HK-2 (cell line): ENCODE measurements at regions not wholly inside any gene's neighbourhood (a gene's known extent, or its start where the extent isn't known, plus 50 kb on each side); places are given as distances from the start of the nearest gene placed in this dataset.

Experiments used
- DNase-seq: peaks from one replicate; pipeline ENCODE4 v3.0.0-alpha.2; 2018; ENCODE audit not compliant: unreplicated experiment

DNA sequence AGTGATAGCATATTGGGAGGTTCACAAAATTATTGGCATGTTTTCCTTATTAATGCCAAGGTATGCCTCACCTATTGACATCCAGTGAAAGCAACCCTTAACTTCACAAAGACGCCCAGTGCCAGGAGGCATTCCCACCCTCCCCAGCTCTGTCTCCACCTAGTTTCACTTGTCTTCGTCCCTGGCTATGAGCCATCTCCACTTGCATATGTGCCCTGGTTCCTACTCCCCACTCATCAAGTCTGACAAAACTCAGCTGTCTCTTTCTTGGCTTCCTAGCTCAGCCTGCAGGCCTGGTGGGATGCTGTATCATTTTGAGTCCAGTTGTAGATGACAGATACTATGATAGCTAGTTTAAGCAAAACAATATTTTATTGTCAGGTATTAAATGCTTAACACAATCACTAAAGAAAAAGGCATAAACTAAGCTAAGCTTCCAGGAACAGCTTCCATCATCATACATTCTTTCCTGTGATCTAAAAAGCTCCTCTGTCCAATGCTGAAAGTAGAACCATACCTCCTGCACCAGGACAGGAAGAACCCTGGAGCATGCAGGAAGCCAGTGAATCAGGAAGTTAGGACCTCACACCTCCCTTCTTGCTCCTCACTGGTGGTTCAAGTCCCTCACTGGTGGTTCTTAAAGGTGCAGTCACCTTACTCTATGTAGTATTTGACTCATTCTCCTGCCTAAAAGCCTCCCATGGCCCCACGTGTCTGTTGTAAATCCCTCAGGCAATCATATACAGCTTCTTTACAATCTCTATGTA lies 410.3 kb upstream of the RASGEF1B start:
- no peak for DNase-seq

DNA sequence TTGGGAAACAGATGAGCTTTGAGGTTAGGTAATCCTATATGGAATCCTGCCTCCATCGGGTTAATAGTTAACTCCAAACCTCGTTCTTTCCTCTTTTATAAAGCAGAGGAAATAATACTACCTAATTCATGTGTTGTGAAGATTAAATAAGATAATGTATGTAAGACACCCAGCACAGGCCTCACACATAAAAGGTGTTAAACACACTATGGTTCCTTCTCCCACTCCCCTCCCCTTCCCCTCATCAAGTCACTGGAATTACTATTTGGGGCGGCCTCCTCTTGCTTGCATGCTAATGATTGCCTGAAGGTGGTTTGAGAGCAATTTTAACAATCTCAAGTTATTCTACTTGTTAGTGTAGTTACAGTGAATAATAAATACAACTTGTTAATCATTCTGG lies 404.4 kb upstream of the RASGEF1B start:
- DNase-seq, result no peak

DNA sequence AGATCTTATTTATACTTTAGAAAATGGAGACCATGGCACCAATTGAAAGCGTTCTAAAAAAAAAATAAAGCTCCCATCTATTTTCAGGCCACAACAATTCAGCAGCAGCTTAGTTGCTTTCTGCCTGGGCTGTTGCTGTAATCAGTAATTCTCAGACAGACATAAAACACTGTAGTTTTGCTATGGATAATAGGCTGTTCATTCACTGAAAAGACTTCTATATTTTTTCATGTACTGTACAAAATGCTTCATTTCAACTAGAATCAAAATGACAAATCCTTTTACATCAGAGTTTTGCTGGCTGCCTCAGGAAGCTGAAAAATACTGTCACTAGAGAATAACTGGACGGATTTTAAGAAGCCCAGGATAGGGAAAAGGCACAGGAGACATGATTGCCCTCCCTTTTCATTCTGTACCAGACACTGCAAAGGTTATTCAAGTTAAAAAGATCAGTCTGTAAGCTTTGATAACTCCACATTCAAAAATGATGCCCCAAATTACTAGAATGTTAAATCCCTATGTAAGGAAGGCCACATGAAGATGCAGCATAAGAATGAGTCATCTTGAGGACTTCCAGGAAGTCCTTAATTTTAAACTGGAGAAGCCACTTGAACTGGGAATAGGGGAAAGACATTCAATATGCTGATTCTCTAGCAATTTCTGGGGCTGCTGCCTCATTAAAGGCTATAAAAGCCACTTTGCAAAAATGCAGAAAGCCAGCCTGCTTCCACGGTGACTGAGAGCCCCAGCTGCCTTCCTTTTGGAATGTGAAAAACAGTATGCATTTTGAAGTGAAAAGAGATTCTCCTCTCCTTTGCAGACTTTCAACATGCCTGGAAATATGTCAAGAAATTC lies 403.2 kb upstream of the RASGEF1B start:
- no peak for DNase-seq

DNA sequence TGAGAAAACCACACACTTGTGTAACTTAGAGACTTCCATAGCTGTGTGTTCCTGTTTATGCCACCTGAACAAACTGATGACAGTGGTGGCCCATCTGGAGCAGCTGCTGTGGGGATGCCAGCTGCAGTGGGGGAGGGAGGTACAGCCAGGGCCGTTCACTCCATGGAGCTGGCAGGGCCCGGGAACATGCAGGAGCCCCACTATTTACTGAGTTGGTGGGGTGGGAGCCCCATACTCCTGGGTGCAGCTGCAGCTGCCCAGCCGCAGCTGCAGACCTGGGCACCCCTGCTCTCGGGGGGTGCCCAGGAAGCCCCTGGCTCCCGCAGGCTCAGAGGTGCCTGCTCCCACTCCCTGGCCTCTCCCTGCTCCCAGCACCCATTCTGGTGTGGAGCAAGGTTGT lies 398.6 kb upstream of the RASGEF1B start:
- DNase-seq, result no peak

GRCh38 chr4:81860111-81860510 lies 388.4 kb upstream of the RASGEF1B start:
- no peak for DNase-seq

DNA sequence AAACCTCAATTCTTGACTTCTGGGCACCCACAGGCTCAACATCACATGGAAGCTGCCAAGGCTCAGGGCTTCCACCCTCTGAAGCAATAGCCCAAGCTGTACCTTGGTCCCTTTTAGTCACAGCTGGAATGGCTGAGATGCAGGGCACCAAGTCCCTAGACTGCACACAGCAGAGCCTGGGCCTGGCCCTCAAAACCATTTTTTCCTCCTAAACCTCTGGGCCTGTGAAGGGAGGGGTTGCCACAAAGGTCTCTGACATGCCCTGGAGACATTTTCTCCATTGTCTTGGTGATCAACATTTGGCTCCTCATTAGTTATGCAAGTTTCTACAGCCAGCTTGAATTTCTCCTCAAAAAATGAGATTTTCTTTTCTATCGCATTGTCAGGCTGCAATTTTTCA lies 382.7 kb upstream of the RASGEF1B start:
- DNase-seq, result no peak

- DNase-seq, result no peak
Observed at GRCh38 chr4:81852031-81852715, 380.5 kb upstream of the RASGEF1B start.

- DNase-seq, result no peak
Observed at GRCh38 chr4:81850701-81851100, 379.0 kb upstream of the RASGEF1B start.

DNA sequence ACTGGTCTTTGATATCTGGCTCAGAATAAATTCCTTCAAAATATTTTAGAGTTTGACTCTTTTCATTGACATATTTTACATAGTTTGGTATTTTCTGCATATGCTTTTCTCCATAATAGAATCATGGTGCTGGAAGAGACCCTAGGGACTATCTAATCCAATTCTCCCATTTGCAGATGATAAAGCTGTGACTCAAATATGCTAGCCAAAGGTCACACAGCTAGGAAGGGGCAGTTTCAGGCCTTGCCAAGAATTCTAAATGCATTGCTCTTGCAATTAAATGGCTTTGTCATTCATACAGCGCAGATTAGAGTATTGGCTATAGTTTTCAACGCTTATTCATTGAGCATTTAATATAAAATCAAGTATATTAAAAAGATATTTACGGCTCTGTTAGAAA lies 374.1 kb upstream of the RASGEF1B start:
- DNase-seq, result no peak

- DNase-seq, result no peak
Observed at GRCh38 chr4:81845273-81845672, 373.6 kb upstream of the RASGEF1B start.

- DNase-seq, result peak; percentile 71
Observed at GRCh38 chr4:81844717-81845116, 373.0 kb upstream of the RASGEF1B start.

DNA sequence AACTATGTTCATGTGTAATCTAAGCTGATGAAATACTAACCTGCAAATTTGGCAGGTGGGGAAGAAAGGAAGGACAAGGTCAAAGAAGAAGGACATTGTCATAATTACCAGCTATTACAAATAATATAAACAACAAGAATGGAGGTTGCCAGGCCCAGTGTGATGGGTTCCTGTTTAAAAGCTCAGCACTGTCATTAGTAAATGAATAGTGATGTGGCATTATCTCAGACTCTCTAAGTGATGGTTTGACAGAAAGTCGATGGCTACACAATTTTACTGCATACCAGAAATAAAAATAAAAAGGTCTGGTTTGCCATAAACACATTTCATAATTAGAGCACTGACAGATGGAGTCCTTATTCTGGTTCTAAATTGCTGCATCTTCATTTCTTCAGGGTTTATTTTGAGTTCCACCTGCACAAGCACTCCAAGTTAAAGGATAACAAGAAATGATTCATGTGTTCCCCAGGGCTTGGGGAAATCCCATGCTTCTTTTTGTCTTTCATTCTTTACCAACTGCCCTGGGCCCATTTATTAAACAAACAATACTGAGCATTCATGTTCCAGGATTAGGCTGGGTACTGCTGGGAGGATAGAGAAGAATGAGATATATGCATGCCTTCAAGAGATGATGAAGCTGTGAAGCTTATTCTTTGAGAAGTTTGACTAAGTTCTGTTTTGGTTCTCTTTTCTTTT lies 367.8 kb upstream of the RASGEF1B start:
- DNase-seq, result no peak

- no peak for DNase-seq
Observed at GRCh38 chr4:81838586-81838985, 366.9 kb upstream of the RASGEF1B start.

GRCh38 chr4:81836716-81837115 lies 365.0 kb upstream of the RASGEF1B start:
- DNase-seq, result no peak

GRCh38 chr4:81833576-81833975 lies 361.9 kb upstream of the RASGEF1B start:
- DNase-seq, result no peak

GRCh38 chr4:81828991-81829390 lies 357.3 kb upstream of the RASGEF1B start:
- no peak for DNase-seq

- no peak for DNase-seq
Observed at GRCh38 chr4:81827577-81828202, 356.0 kb upstream of the RASGEF1B start.

DNA sequence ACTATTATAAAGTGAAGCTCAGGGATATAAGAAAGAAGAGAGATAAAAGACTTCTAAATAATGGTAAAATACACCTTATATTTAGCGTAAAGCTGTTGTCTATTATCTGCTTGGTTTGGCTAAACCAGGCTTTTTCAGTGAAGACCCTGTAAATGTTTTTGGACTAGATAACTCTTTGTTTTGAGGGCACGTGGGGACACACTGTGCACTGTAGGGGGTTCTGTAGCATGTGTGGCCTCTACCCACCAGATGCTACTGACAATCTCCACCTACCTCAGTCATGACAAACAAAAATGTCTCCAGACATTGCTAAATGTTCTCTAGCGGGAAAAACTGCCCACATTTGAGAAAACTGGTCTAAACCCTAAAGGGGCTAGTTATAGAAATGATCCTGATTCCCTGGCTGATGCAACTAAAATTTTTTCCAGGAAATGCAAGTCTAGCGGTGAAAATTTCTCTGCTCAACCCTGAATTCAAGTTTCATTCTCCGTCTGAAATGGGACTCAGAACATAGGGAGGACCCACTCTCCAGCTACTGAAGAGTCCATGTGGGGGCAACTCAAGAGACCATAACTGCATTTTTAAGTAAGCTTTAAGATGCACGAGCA lies 355.2 kb upstream of the RASGEF1B start:
- no peak for DNase-seq

- DNase-seq, result no peak
Observed at GRCh38 chr4:81826335-81826734, 354.6 kb upstream of the RASGEF1B start.

DNA sequence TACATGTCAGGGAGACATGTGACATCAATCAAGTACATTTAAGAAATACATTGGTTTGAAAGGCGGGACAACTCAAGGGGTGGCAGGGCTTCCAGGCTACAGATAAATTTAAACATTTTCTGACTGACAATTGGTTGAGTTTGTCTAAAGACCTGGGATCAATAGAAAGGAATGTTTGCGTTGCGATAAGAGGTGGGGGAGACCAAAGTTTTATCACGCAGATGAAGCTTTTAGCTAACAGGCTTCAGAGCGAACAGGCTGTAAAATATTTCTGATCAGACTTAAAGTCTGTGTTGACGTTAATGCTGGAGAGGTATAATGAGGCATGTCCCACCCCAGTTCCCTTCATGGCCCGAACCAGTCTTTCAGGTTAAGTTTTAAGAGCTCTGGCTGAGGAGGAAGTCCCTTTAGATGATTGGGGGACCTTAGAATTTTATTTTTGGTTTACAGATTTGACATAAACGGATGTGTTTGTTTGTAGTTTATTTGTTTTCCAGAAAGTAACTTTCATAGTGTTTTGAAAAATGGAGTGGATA lies 346.7 kb upstream of the RASGEF1B start:
- DNase-seq, result no peak
